NCI-H2107 treated with DMSO at 0.1 percent for 48 hours (cell line): ENCODE measurements at regions not wholly inside any gene's neighbourhood (a gene's known extent, or its start where the extent isn't known, plus 50 kb on each side); places are given as distances from the start of the nearest gene placed in this dataset.

Source experiments
- DNase-seq: peaks from one replicate; lab custom pipeline; 2025; ENCODE audit not compliant: unreplicated experiment; lab: John Stamatoyannopoulos, UW

DNA sequence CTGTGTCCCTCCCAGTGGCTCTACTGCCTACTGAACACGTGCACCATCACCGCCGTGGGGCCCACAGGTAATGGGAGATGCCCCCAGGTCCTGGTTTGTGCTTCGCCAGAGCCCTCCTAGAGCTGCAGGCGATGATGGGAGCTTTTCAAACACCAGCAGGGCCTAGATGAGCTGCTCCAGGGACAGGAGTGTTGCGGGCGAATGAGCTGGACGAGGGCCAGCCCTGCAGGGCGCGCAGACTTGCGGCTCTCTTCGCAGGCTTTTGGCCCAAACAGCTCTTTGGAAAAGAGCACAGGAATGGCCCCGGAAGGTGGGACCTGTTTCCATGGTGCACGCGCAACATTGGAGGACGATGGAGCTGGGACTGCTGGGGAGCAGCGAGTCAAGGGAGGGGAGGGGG is 409.3 kb upstream of the SULF2 start:
- no peak for DNase-seq

DNA sequence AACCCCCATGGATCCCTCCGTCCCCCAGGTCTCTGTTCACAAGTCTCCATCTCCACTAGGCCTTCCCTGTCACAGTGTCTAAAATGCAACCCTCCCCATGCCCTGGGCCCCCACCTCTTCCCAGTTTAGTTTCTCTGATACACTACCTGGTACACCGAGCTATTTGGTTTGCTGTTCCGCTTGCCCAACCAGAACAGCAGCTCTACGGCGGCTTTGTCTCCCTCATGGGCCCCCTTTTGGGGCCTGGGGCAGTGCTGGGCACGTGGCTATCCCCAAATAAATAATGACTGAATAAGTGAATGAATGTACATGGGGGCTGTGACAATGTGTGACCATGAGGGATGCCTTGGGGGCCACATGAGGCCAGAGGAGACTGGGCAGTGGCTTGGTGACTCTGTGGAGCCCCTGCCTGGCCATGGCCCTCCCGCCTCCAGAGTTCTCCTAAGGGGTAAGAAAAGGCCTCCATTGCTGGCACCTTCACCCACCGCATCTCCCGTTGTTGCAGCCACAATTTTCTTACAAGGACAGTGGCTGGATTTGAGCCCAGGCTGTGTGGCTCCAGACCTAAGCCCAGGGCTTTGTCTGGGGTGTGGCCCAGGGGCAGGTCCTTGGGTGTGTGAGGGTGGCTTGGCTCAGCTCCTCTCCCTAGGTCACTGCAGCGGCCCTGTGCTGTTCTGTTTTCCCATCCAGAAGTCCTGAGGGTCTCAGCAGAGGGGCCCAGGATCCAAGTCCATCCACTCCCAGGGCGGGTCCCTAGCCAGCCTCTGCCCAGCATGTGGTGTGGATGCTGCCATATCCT is 408.5 kb upstream of the SULF2 start:
- no peak for DNase-seq

DNA sequence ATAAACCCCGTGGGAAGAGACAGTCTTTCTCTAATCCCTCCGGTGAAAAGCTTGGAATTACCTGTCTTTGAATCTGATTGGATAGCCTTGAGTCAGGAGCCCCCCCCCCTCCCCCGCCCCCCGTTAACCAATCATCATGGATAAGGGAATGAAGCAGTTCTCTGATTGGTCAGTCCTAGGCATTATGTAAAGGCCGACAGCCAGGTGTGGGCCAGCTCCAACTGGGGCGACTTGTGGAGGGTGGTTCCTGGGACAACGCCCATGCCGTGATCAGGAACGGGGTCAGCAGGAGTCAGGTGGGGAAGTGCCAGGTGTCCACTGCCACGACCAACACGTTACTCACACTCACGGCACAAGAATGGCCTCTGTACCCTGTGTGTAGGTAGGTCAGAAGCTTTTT is 406.8 kb upstream of the SULF2 start:
- DNase-seq, result no peak

DNA sequence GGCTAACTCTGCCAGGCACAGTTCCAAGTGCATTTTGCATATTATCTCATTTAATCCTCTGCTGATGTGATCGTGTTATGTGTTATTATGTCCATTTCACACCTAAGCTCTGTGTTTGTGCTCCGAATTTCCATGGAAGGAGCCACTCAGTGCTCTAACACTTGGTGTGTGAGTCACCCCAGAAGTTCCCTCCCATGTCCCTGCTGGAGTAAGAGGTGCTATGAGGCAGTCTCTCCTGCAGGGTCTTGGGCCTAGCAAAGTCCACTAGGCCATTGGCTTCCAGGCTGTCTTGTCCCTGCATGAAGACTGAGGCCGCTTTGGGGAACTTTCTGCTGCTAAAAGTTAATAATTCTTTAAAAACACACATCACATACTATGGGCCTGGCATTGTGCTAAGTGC is 405.9 kb upstream of the SULF2 start:
- DNase-seq, result no peak

DNA sequence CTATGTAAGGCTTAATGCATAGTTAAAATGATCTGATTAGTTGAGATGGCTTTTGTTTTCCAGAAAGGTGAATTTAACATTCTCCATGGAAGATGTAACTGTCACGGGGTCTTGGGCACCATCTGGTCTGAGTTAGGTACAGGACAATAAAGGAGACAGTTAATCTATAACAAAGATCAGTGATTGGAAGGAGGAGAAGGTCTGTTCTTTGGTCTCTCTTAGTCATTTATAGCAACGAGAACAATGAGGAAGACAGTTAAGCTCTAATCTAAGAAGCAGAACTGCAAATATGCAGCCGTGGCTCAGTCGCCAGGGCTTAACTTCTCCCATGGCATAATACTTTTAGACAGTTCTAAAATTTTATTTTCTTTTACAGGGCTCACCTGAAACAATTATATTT is 405.5 kb upstream of the SULF2 start:
- DNase-seq, result no peak

DNA sequence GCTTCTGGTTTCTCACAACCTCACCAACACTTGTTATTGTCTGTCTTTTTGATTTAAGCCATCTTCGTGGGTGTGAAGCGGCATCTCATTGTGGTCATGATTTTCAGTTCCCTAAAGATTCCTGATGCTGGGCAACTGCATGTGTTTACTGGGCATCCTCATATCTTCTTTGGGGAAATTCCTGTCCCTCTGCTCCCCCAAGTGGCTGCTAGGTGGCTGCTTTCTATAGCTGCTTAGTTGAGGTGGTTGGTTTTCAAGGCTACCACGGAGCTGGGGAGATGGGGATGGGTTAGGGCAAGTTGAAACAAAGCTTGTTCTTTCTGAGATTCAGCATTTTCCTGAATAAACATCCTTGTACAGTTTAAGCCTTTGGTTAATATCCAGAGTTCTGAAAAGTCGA is 403.9 kb upstream of the SULF2 start:
- no peak for DNase-seq

DNA sequence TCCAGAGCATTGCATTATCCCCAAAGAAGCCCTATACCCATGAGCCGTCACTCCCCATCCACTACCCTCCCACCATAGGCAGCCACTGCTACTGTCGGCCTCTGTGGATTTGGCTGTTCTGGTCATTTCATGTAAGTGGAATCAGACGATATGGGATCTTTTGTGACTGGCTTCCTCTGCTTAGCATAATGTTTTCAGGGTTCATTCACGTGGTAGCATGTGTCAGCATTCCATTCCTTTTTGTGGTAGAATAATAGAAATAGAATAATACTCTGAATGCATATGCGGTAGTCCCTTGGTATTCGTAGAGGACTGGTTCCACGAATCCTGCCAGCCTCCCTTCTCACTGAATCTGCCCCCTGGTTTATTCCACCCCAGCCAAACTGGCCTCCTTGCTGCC is 402.6 kb upstream of the SULF2 start:
- DNase-seq, result no peak

DNA sequence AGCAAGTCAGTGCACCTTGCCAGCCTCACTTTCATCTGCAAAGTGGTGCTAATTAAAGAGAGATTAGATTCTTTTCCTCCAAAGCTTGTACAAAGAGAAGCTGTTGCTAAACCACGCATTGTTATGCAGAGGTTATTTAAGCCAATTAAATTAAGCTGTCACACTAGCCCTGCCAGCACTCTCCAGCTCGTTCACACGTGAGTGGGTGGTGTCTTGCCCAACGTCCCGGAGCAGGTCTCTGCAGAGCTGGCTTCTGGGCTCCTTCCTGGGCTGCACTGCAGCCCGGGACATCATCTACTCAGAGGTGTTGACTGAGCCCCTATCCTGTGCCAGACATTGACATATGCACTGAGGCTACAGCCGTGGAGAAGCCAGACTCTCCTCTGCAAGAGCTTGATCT is 401.6 kb upstream of the SULF2 start:
- DNase-seq, result no peak

DNA sequence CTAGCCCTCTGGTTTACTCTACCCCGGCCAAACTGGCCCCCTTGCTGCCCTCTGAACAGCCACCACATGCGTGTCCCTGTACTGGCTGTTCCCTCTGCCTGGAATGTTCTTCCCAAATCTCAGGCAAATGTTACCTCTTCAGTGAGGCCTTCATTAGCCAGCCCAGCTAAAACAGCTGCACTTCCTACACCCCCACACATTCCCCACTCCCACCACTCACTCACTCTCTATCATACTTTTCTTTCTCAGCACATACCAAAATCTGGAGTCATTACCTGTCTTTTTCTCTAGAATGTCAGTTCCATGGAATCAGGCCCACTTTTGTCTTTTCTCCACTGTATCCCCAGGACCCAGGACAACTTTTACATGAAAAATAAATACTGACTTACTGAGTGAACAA is 401.2 kb upstream of the SULF2 start:
- DNase-seq, result no peak

DNA sequence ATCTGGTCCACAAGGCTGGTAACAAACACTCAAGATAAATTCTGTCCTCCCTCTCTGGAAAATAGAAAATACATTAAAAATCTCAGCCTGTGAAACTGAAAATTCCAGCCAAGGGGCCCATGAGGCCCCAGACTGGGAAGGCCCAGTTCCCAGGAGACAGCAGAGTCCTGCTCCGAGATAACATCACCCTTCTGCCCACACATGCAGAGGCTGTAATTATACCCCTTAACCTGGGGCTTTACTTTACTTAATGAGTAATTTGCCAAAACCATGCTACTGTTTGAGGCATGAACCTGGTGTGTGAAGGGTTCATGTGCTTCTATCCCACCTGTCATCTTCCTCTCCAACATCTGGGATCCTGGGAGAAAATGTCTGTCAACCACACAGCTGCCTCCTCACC is 398.9 kb upstream of the SULF2 start:
- DNase-seq, result no peak

DNA sequence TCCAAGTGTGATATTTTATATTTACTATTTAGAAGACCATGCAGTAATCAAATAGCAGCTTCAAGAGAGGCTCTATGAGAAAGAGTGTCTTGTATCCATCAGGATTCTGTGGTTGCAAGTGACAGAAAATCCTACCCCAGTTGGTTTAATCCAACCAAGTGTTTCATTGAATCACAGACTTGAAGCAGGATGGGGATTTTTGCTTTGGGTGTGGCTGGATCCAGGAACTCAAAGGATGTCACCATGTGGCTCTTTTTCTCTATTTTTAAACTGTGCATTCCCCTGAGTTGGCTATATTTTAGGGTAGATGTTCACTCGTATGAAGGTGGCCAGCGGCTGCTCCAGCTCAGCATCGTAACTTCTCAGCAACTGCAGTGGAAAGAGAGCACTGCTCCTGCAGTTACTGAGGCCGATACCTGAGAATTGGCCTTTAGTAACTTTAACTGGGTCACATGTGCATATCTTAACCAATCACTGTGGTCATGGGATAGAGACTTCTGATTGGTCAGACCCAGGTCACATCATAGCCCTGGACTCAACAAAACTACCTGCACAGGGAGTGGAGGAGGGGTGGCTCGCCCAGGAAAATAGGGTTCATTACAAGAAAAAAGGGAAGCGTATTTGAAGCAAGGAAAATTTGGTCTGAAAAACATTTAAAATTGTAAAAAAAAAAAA is 396.1 kb upstream of the SULF2 start:
- DNase-seq, result no peak

DNA sequence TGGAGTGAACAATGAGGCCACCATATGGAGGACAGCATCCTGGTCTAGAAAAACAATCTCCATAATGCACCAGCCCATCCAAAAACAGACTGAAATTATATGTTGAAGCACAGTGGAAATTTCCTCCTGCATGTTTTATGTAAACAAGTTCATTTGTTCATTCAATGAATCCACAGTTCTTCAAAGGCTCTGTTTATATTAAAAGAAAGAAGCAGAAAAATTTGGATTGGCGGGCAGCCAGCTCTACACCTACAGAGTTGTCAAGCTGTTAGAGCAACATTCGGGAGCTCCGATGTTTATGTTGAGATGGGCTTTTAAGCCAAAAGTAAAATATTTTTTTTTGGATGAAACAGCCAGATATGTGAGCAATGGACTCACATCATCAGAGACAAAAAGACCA is 395.3 kb upstream of the SULF2 start:
- DNase-seq, result no peak

DNA sequence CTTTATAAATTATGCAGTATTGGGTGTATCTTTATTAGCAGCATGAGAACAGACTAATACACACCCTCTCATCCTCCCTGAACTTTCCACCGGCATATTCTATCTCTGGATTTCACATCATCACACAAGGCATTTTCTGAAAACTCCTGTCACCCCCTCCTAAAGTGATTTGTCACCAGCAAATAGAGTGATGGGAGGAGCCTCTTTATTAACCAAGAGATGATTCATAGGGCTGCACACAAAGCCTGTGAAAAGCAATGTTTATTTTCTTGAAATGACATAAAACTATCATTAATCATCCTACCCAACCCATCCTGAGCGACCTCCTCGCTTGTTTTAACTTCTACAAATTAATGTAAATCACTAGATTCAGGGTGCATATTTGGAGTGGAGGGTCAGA is 394.7 kb upstream of the SULF2 start:
- no peak for DNase-seq

DNA sequence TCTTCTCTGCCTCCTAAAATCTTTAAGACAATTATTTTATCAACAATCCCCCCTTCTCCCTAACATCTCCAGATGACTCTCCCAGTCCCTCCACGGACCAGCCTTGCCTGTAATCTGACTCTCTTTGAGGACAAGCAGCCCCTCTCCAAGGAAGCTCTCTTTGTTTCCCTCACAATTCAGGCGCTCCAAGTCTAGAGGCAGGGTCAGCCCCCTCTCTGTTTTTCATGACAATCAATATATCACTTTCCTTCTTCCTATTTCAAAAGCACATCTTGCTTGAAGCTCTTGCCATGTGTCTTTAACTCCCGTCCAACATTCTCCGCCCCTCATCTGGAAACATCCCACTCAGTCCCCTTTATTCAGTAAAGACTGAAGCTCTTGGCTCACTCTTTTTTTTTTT is 393.4 kb upstream of the SULF2 start:
- DNase-seq, result no peak

DNA sequence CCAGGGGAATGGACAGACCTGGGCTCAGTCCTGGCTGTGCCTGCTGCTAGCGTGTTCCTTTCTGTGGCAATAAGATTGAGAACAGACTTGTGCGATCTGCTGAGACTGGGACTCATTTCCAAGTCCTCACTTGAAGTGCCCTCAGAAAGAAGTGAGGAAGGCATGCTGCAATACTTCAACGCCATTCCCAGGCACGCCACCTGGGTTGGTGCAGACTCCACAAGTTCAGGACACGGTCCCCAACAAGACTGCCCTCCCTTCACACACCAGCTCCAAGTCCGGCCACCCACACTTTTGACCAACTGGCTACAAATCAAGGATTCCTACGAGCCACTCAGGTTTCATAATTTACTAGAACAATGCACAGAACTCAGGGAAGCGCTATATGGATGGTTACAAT is 391.8 kb upstream of the SULF2 start:
- DNase-seq, result no peak

DNA sequence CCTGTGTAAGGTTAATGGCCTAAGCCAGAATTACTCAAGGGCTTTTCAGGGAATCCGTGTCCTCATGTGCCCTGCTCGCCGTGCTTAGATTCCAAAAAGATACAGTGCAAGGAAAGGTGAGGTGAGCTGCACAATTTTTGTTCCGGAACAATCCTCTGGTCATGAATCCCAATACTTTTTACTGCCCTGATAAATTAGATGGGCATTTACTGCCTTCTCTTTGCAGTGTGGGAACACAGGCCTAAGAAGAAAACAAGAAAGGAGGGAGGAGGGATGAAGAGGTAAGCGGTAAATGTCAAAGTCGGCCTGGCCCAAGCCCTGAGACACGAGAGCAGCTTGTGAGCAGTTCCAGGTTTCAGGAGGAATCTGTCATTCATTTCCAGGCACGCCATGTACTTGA is 390.9 kb upstream of the SULF2 start:
- DNase-seq, result no peak

DNA sequence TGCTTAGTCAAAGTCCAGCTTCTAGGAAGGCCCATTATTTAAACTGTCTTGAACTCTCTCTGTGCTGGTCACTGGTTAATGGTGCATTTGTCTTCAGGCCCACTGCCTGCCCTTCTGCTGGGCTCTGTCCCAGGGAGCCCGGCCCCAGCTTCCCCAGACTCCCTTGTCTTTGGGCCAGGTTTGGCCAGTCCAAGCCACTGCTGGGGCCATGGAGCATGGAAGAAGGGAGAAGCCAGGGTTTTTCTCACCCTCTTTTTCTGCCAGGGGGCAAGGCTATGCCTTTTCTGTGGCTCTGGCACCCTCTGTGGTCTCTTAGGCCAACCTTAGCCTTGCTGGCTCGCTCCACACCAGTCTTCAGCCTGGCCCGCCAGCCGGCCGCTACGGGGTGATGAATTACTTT is 390.0 kb upstream of the SULF2 start:
- DNase-seq, result no peak

DNA sequence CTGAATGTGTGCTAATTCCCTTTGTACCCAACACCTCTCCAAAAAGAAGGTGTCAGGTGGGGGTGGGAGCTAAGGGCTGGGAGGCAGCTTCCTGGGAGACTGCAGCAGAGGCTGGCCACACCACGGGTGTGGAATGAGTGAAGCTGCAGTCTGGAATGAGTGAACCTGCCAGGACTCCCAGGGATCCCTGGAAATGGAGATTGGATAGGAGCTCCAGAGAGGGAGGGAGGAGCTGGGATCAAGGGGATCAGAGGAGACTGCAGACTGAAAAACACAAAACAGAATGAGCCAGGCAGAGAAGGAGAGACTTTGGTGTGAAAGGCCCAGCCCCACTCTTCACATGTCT is 387.0 kb upstream of the SULF2 start:
- DNase-seq, result no peak

DNA sequence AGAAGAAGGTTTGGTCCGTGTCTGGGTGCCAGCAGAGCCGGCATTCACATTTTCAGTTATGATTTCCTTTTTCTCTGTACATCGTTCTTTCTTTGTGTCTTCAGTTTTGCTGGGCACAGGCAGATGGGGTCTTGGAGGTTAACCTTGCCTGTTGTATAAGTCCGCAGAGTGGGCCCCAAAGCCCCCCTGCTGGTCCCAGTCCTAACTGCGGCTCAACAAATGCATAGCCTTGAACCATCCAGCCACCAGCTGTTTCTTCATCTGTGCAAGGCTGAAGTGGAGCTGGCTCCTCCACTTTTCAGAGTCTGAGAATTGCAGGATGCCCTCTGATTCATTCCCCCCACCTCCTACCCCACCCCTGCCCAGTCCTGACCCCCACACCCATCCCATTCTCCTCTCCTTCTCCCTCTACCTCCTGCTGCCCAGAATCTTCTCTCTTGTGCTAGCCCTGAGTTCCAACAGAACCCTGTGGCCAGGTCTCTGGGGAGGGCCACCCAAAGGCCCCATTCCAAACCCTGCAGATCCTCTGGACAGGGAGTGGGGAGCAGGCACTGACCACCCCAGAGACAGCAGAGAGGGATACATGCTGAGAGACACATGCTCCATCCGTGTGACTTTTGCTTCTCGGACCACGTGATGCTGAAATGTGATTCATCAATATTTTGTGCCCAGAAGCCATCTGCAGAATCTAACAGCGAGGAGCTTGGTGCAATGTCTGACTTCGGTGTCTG is 386.5 kb upstream of the SULF2 start:
- DNase-seq, result no peak

DNA sequence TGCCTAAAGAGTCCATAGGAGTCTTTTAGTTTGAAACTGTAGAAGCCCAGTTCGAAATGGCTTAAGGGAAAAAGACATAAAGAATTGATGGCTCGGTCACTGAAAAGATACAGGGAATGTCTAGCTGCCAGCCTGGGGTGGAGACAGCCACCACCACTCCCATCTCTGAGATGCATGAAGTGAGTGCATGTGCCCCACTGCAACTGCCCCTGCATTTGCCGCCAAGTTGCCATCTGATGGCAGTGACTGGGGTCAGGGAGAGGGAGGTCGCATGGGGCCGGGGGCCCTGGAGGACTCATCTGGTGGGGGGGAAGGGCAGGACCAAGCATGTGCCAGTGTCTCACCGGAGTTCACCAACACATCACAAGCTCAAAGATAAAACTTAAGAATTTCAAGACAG is 385.8 kb upstream of the SULF2 start:
- DNase-seq, result no peak

DNA sequence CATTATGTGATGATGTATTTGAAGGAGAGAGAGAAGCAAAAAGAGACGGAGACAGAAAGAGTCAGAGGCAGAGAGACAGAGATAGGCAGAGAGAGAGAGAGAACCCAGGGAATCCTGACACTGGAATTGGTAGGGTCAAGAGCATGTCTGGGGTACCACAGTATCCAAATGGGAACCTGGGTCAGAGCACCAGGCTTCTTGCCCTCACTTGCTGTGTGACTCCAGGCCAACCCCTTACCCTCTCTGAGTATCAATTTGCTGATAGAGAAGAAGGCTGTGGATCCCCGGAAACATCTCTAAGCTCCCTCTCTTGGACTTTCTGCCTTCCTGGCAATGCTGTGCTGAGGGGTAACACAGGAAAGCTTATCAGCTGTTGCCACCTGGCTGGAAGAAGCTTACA is 385.3 kb upstream of the SULF2 start:
- DNase-seq, result no peak

DNA sequence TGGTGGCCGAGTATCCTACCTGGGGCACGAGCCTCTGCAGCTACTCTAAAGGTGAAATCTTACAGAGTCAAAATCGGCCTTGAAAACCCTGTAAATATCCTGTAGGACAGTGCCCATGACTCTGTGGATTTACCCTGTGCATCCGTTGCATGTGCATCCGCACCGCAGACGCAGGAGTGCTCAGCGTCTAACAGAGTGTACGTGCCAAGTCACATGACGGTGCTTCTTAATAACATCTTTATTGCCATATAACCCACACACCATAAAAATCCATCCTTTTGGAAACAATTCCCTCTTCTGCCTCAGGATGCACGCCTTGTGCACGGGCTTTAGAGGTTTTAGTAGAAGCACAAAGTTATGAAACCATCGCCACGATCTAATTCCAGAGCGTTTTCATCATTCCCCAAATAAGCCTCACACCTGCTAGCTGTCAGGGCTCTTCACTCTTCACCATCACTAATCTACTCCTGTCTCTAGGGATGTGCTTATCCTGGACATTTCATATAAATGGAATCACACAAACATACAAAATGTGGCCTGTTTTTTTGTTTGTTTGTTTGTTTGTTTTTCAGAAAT is 384.5 kb upstream of the SULF2 start:
- DNase-seq, result no peak
